ENCODE measurements at regions not wholly inside any gene's neighbourhood (a gene's known extent, or its start where the extent isn't known, plus 50 kb on each side); places are given as distances from the start of the nearest gene placed in this dataset.

DNA sequence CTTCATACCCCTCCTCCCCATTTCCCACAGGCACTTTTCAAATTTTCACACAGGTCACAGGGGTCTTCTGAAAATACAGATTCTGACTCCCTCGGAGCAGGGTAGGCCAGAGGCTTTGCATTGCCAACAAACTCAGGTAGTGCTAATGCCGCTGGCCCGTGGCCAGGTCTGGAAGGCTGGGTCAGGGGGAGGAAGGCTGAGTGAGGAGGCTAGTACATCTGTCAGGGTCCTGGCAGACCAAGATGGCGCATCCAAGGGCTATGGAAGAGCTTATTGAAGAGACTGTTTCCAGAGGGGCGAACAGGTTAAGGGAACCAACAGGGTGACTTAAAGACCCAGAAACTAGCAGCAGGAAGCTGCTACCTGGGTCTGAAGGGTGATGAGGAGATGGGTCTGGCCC is 336.7 kb upstream of the ID2 start:
- no peak for TF ChIP-seq CTCF (IDR thresholded peaks at IDR 0.05)
- TF ChIP-seq EZH2 (IDR thresholded peaks at IDR 0.05) = no peak
